Liver (tissue), 8 donors: ENCODE measurements at regions not wholly inside any gene's neighbourhood (a gene's known extent, or its start where the extent isn't known, plus 50 kb on each side); places are given as distances from the start of the nearest gene placed in this dataset.

ENCODE experiments used
- DNase-seq: peaks from one replicate; pipeline ENCODE4 v3.0.0-alpha.2; 2017; ENCODE audit warnings: low spot score
- H3K27ac ChIP-seq, 2 donors: one replicate each; pipeline ENCODE4 v1.7.0; 2013; ENCODE audit warnings: inconsistent platforms in 2 of 2, low read length in 2 of 2, control low read depth in 1 of 2, low read depth in 1 of 2, mild to moderate bottlenecking in 1 of 2
- H3K27me3 ChIP-seq, 4 donors: one replicate each; pipeline versions ENCODE4 v1.6.1 to v1.7.0; 2013; ENCODE audit warnings: low read length in 3 of 4, inconsistent platforms in 1 of 4, mild to moderate bottlenecking in 1 of 4, moderate library complexity in 1 of 4; ENCODE audit not compliant: control insufficient read depth in 4 of 4, insufficient read depth in 4 of 4
- H3K36me3 ChIP-seq, 4 donors: one replicate each; pipeline versions ENCODE4 v1.6.1 to v1.7.0; 2013; ENCODE audit warnings: low read length in 3 of 4, mild to moderate bottlenecking in 3 of 4, low read depth in 1 of 4, moderate library complexity in 1 of 4; ENCODE audit not compliant: control insufficient read depth in 4 of 4, insufficient read depth in 3 of 4
- H3K4me1 ChIP-seq, 4 donors: one replicate each; pipeline versions ENCODE4 v1.6.1 to v1.7.0; 2013; ENCODE audit warnings: low read length in 3 of 4, mild to moderate bottlenecking in 3 of 4, moderate library complexity in 1 of 4; ENCODE audit not compliant: control insufficient read depth in 4 of 4, insufficient read depth in 4 of 4
- H3K4me3 ChIP-seq, 3 donors: one replicate each; pipeline versions ENCODE4 v1.6.1 to v1.7.0; 2013; ENCODE audit warnings: low read length in 3 of 3, control low read depth in 1 of 3, low read depth in 1 of 3, mild to moderate bottlenecking in 1 of 3
- H3K9ac ChIP-seq, 2 donors: one replicate each; pipeline ENCODE4 v1.7.0; 2013; ENCODE audit warnings: low read length in 2 of 2, mild to moderate bottlenecking in 2 of 2, moderate library complexity in 2 of 2, control low read depth in 1 of 2, low read depth in 1 of 2
- H3K9me3 ChIP-seq, 4 donors: one replicate each; pipeline versions ENCODE4 v1.6.1 to v1.7.0; 2013; ENCODE audit warnings: low read length in 3 of 4; ENCODE audit not compliant: control insufficient read depth in 4 of 4
- CTCF ChIP-seq: fragments of 150-350 bp; IDR thresholded peaks from 2 replicates; pipeline ENCODE4 v1.5.1; 2017; ENCODE audit warnings: improper control_type of control experiment, low read depth, low read length; ENCODE audit not compliant: missing input control
- FOXA1 ChIP-seq: IDR thresholded peaks from 2 replicates; pipeline ENCODE4 v1.6.1; 2016; ENCODE audit warnings: antibody characterized with exemption
- FOXA2 ChIP-seq: IDR thresholded peaks from 2 replicates; pipeline ENCODE4 v1.6.1; 2016; ENCODE audit warnings: antibody characterized with exemption
- GABPA ChIP-seq, 2 donors: IDR thresholded peaks in 1 of 2; conservative IDR thresholded peaks in 1 of 2; 2 replicates each; pipeline ENCODE4 v1.6.1; 2016; ENCODE audit warnings: antibody characterized with exemption in 2 of 2, mild to moderate bottlenecking in 1 of 2, moderate library complexity in 1 of 2
- HNF4A ChIP-seq, 2 donors: conservative IDR thresholded peaks; 2 replicates each; pipeline ENCODE4 v1.6.1; 2016; ENCODE audit warnings: antibody characterized with exemption in 2 of 2, mild to moderate bottlenecking in 2 of 2
- JUND ChIP-seq, 2 donors: IDR thresholded peaks; 2 replicates each; pipeline ENCODE4 v1.6.1; 2016; ENCODE audit warnings: antibody characterized with exemption in 2 of 2
- NR2F2 ChIP-seq: IDR thresholded peaks from 2 replicates; pipeline ENCODE4 v1.6.1; 2016; ENCODE audit warnings: antibody characterized with exemption
- RAD21 ChIP-seq, 2 donors: IDR thresholded peaks; 2 replicates each; pipeline ENCODE4 v1.6.1; 2016; ENCODE audit warnings: antibody characterized with exemption in 2 of 2, mild to moderate bottlenecking in 2 of 2
- RXRA ChIP-seq, 2 donors: IDR thresholded peaks; 2 replicates each; pipeline ENCODE4 v1.6.1; 2017 to 2018; ENCODE audit warnings: antibody characterized with exemption in 2 of 2, mild to moderate bottlenecking in 1 of 2
- TAF1 ChIP-seq: conservative IDR thresholded peaks from 2 replicates; pipeline ENCODE4 v1.6.1; 2016; ENCODE audit warnings: antibody characterized with exemption, mild to moderate bottlenecking
- YY1 ChIP-seq: IDR thresholded peaks from 2 replicates; pipeline ENCODE4 v1.6.1; 2016; ENCODE audit warnings: antibody characterized with exemption, mild to moderate bottlenecking
- ZBTB33 ChIP-seq: IDR thresholded peaks from 2 replicates; pipeline ENCODE4 v1.6.1; 2016; ENCODE audit warnings: antibody characterized with exemption
- WGBS: extraction: QIAGEN DNeasy Blood & Tissue Kit; methylation state at CpG from one replicate; pipeline ENCODE4 v1.1.7; 2013; 5-methylcytosine and 5-hydroxymethylcytosine counted together
- TF ChIP-seq, protein P1 (sequence below): IDR thresholded peaks from 2 replicates; pipeline ENCODE4 v1.6.1; 2016; ENCODE audit warnings: antibody characterized with exemption
- TF ChIP-seq, protein P2 (sequence below): IDR thresholded peaks from 2 replicates; pipeline ENCODE4 v1.6.1; 2016; ENCODE audit warnings: antibody characterized with exemption
- TF ChIP-seq, protein P3 (sequence below): IDR thresholded peaks from 2 replicates; pipeline ENCODE4 v1.6.1; 2016; ENCODE audit warnings: antibody characterized with exemption, mild to moderate bottlenecking
- donor health status: healthy.
- donor health status: healthy.
- donor health status: healthy.
- donor health status: healthy.
- donor health status: healthy.

GRCh38 chr5:87877023-87877422 lies 391.6 kb downstream of the TMEM161B start:
- no peak overlapping the region for H3K27ac ChIP-seq
- H3K36me3 ChIP-seq: no peaks in the 10 kb centered on the region
- H3K27me3 ChIP-seq: peaks cover 0 to 7% (median 0%) of the 10 kb centered on the region in 4 donors
- H3K9me3 ChIP-seq: no peaks in the 10 kb centered on the region
- TF ChIP-seq RAD21 (IDR thresholded peaks at IDR 0.05): no peak
- TF ChIP-seq JUND (IDR thresholded peaks at IDR 0.05): no peak
- TF ChIP-seq, protein P1, sequence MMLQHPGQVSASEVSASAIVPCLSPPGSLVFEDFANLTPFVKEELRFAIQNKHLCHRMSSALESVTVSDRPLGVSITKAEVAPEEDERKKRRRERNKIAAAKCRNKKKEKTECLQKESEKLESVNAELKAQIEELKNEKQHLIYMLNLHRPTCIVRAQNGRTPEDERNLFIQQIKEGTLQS: no peak
- no peak for TF ChIP-seq RXRA (IDR thresholded peaks at IDR 0.05)
- TF ChIP-seq YY1: no peak
- TF ChIP-seq FOXA1: no peak
- no peak for TF ChIP-seq ZBTB33
- TF ChIP-seq, protein P2, sequence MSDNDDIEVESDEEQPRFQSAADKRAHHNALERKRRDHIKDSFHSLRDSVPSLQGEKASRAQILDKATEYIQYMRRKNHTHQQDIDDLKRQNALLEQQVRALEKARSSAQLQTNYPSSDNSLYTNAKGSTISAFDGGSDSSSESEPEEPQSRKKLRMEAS: no peak
- TF ChIP-seq, protein P3, sequence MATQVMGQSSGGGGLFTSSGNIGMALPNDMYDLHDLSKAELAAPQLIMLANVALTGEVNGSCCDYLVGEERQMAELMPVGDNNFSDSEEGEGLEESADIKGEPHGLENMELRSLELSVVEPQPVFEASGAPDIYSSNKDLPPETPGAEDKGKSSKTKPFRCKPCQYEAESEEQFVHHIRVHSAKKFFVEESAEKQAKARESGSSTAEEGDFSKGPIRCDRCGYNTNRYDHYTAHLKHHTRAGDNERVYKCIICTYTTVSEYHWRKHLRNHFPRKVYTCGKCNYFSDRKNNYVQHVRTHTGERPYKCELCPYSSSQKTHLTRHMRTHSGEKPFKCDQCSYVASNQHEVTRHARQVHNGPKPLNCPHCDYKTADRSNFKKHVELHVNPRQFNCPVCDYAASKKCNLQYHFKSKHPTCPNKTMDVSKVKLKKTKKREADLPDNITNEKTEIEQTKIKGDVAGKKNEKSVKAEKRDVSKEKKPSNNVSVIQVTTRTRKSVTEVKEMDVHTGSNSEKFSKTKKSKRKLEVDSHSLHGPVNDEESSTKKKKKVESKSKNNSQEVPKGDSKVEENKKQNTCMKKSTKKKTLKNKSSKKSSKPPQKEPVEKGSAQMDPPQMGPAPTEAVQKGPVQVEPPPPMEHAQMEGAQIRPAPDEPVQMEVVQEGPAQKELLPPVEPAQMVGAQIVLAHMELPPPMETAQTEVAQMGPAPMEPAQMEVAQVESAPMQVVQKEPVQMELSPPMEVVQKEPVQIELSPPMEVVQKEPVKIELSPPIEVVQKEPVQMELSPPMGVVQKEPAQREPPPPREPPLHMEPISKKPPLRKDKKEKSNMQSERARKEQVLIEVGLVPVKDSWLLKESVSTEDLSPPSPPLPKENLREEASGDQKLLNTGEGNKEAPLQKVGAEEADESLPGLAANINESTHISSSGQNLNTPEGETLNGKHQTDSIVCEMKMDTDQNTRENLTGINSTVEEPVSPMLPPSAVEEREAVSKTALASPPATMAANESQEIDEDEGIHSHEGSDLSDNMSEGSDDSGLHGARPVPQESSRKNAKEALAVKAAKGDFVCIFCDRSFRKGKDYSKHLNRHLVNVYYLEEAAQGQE: no peak
- no peak for TF ChIP-seq FOXA2
- no peak for TF ChIP-seq CTCF
- TF ChIP-seq NR2F2: no peak
- TF ChIP-seq GABPA (IDR thresholded peaks at IDR 0.05 in 1 of 2, conservative IDR thresholded peaks at IDR 0.05 in 1 of 2): no peak
- no peak for TF ChIP-seq TAF1
- TF ChIP-seq HNF4A (conservative IDR thresholded peaks at IDR 0.05): no peak
- WGBS: 61% methylated on average over 1 of the region's 1 CpG
- H3K9ac ChIP-seq: no peak overlapping the region
- DNase-seq: no peak
- H3K4me3 ChIP-seq: no peak overlapping the region
- no peaks in the 10 kb centered on the region for H3K4me1 ChIP-seq

GRCh38 chr5:87876616-87877015 lies 392.0 kb downstream of the TMEM161B start:
- WGBS: 67% methylated on average over 2 of the region's 2 CpGs
- no peak for DNase-seq
- no peak for TF ChIP-seq ZBTB33
- TF ChIP-seq FOXA2: no peak
- TF ChIP-seq, protein P3: no peak
- TF ChIP-seq FOXA1: no peak
- no peak for TF ChIP-seq JUND (IDR thresholded peaks at IDR 0.05)
- no peak for TF ChIP-seq RXRA (IDR thresholded peaks at IDR 0.05)
- Histone ChIP-seq H3K9me3 (no peaks in the 10 kb centered on the region), H3K36me3 (no peaks in the 10 kb centered on the region), H3K27ac (no peak overlapping the region), H3K9ac (no peak overlapping the region), H3K27me3 (peaks cover 0 to 7% (median 0%) of the 10 kb centered on the region in 4 donors), H3K4me3 (no peak overlapping the region), H3K4me1 (no peaks in the 10 kb centered on the region)
